Cardiac fibroblast (primary cell): ENCODE measurements at regions not wholly inside any gene's neighbourhood (a gene's known extent, or its start where the extent isn't known, plus 50 kb on each side); places are given as distances from the start of the nearest gene placed in this dataset.

ENCODE experiments used
- DNase-seq, 2 donors: peaks; one replicate each; pipeline versions ENCODE4 v3.0.0 to v3.0.0-alpha.2; 2010; ENCODE audit warnings: low read depth in 2 of 2
- H3K4me3 ChIP-seq, 2 donors: replicated peaks in 1 of 2; 1 replicate in 1 of 2; 2 replicates in 1 of 2; pipeline ENCODE4 v1.5.1; 2011; ENCODE audit warnings: low read depth in 2 of 2, low read length in 2 of 2, mild to moderate bottlenecking in 2 of 2, moderate library complexity in 1 of 2
- TF ChIP-seq, protein P1 (sequence below): IDR thresholded peaks from one replicate; pipeline ENCODE4 v1.5.1; 2011; ENCODE audit warnings: low read depth, mild to moderate bottlenecking, low read length, inconsistent platforms

DNA sequence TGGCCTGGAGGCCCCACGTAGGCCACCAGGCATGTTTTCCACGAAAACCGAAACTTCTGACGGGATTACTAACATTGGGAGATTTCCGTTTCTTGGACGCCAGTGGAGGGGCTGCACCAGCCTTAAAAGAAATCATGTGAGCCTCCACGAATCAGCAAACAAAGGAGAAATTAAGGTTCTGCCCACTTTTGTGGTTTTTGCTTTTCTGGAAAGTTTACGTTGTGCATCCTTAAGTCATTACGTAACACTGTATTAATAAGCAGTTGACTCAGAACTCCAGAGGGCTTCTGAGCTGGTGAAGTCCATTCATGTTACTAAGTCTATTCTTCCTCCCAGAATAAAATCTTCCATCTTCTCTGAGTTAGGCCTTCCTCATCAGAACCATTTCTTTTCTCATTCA, 168.5 kb downstream of the PSMG1 start:
- DNase-seq, result peak; percentile 96 to 99
- TF ChIP-seq, protein P1, sequence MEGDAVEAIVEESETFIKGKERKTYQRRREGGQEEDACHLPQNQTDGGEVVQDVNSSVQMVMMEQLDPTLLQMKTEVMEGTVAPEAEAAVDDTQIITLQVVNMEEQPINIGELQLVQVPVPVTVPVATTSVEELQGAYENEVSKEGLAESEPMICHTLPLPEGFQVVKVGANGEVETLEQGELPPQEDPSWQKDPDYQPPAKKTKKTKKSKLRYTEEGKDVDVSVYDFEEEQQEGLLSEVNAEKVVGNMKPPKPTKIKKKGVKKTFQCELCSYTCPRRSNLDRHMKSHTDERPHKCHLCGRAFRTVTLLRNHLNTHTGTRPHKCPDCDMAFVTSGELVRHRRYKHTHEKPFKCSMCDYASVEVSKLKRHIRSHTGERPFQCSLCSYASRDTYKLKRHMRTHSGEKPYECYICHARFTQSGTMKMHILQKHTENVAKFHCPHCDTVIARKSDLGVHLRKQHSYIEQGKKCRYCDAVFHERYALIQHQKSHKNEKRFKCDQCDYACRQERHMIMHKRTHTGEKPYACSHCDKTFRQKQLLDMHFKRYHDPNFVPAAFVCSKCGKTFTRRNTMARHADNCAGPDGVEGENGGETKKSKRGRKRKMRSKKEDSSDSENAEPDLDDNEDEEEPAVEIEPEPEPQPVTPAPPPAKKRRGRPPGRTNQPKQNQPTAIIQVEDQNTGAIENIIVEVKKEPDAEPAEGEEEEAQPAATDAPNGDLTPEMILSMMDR, result no peak
- no peak overlapping the region for H3K4me3 ChIP-seq

DNA sequence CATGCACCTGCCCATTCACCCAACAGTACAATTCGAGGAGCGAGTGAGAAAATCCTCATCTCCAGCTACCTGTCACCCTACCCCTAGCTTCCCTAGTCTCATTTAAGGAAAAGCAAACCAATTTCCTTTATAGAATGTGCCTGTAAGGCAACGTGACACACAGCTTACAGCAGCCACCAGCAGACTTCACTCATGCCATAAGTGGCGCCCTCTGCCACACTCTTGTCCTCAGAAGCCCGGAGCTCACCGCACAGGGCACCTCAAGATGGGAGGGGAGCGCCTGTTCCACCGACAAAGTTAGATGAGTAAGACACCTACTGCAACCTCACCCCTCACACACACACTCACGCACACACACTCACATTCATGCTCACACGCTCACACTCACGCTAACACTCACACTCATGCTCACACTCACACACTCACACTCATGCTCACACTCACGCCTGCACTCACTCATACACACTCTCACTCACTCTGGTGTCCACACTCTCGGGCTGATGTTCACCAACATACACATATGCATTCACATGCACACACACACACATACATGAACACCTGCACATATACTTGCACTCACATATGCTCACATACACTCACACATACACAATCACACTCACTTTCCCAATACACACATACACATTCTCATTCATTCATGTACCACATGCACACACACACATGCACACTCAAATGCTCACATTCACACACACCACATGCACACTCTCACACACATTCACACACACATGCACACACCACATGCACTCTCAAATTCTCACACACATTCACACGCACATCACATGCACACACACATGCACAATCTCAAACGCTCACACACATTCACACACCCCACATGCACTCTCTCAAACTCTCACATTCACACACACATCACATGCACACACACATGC, 170.7 kb downstream of the PSMG1 start:
- TF ChIP-seq, protein P1, result no peak
- no peak for DNase-seq
- H3K4me3 ChIP-seq, result no peak overlapping the region

DNA sequence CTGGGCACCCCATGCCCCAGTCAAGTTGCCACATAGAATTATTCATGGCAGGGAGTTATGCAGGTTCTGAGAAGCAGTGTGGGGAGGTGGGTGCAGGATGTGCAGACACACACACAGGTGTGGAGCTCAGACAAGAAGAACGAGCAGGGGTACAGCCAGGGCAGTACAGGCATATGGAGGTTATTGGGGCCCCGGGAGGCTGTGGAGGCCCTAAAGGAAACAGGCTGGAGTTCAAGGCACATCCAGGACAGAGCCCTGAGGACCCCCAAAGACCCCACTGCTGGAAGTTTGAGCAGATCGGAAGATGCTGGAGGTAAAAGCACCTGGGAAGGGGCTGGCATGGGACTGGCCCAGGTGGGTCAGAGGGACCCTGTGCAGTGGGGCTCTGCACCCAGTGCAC, 171.3 kb downstream of the PSMG1 start:
- TF ChIP-seq, protein P1, result no peak
- DNase-seq, result no peak
- H3K4me3 ChIP-seq, result no peak overlapping the region

DNA sequence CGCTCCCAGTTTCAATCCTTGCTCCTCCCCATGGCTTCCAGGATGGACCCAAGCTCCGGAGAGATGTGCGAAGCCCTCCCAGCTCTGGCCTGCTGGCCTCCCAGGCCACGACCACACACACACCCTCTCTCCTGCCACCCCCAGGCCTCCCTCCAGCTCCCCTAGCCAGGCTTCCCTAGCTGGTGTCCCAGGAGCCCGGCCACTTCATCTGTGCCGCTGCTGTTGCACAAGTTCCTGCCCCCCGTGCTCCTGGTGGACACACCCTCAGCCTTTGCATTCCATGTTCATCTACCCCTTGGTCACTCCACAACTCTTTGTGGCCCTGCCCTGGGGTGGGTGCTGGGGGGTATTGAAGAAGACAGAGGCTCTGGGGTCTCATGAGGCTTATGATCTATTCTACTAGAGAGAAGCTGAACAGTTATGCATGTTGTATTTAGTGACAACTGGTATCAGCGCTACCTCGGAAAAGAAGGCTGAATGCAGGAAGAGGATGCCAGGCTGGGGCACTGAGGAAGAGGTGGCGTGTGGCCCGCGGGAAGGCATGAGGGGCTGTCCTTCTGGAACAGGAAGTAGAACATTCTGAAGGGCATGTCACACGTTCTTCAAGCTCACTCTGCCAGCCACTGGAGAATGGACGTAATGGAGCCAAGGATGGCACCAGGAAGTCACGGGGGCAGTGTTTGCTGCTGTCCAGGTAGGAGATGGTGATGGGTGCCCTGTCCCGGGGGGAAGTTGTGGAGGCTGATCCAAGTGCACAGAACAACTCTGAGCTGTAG, 172.4 kb downstream of the PSMG1 start:
- TF ChIP-seq, protein P1, result no peak
- no peak overlapping the region for H3K4me3 ChIP-seq
- DNase-seq, result no peak

DNA sequence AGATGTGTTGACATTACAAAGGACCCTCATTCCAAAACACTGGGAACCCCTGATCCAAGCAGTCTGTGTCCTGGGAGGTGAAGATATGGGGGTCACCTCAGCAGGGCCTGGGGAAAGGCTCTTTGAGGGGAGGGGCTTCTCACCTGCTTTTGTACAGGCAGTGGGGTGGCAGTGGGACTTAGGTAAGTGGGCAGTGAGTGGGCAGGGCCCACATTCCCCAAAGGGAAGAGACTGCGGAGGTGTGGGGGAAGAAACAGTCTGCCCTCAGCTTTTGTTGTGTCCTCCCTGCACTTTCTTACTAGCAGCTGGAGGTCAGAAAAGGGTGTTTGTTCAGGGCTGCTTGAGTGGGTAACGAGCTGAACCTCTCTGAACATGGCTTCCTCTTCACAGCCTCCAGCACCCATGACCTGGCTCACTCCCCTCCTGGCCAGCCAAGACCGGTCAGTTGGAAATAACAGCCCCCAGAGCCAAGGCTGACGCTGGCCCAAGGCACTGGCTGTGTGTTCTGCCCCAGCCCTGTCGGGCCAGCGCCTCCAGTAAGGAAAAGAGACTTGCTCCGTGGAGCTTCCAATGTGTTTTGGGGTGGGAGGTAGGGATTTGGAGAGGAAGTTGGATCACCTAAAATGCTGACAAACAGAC, 173.5 kb downstream of the PSMG1 start:
- TF ChIP-seq, protein P1, result no peak
- DNase-seq, result no peak
- H3K4me3 ChIP-seq, result no peak overlapping the region

DNA sequence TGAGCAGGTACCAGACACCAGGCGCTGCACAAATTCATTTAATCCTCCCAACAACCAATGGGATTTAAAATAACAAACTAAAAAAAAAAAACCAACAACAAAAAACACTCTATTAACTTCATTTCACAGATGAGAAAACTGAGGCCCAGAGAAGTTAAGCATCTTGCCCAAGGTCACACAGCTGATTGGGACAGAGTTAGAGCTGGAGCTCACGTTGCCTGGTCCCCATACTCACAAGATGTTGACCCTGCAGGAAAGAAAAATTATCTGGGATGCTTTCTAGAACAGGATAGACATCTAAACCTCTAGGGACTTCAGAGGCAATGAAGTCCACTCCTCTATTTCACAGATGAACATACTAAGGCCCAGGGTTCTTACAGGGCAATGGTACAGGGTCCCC, 175.3 kb downstream of the PSMG1 start:
- no peak overlapping the region for H3K4me3 ChIP-seq
- TF ChIP-seq, protein P1, result no peak
- DNase-seq, result no peak
